ENCODE measurements at regions not wholly inside any gene's neighbourhood (a gene's known extent, or its start where the extent isn't known, plus 50 kb on each side); places are given as distances from the start of the nearest gene placed in this dataset.
A peak's percentile ranks its signal among the peaks of the same experiment; 100 is the strongest.

DNA sequence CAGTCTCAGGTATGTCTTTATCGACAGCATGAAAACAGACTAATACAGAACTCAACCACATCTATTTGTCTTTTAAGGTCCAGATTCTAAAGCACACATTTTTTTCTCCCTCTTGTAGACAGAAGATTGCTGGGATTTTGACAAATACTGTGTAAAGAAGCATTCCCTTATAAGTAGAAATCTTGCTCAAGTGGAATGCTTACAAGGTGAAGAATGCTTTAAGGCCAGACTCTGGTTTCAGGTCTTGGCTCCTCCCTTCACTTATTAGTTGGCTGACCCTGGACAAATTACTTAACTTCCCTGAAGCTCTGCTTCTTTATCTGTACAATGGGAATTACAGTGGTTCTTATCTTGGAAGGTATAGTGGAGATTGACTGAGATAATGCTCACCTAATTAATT, 242.3 kb upstream of the IRX5 start:
- Histone ChIP-seq H3K27ac (ENCODE audit: low read depth, low read length) (no peak overlapping the region), H3K36me3 (ENCODE audit: control insufficient read depth, insufficient read depth, low read length) (no peaks in the 10 kb centered on the region), H3K27me3 (ENCODE audit: control insufficient read depth, insufficient read depth, low read length) (peaks cover 17% of the 10 kb centered on the region), H3K9me3 (ENCODE audit: control insufficient read depth, insufficient read depth, low read length) (no peaks in the 10 kb centered on the region), H3K4me1 (ENCODE audit: control insufficient read depth, insufficient read depth, low read length) (peaks cover 15% of the 10 kb centered on the region), H3K9ac (ENCODE audit: low read depth, low read length) (no peak overlapping the region), H3K4me3 (ENCODE audit: low read depth, low read length) (no peak overlapping the region)

DNA sequence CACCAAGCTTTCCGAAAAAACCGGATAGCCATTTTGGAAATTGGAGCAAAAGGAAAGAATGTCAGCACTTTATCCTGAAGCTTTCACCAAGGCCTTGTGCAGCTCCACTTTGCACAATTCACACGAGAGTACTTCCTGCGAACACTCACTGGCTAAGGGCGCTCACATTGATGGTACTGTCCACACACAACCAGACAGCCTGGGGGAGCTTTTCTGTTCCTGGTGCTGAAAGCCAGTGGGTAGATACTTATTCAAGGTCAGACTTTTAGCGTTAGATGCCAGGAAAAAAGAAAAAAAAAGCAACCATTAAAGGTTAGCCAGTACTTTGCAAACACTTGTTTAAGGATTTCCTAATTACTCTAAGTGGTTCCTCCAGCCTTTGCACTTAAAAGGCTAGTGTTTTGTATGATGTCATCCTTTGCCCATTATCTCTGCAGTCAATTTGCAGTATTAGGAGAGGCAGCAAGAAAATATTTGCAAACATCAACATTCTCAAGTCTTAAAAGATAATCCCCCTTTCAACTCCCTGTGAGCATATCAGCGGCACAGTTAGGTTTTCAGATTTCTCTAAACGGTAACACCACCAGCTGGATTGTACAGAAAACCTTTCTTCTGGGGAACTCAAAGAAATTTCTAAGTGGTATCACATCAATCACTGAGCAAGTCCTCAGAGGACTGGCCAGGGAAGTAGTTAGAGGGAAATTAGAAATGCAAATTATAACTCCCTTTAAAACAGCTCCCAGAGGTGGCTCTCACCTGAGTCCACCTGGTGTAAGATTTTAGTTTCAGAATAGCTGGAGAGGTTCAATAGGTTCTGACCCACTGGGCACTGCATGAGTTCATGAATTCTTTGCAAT, 243.4 kb upstream of the IRX5 start:
- H3K9me3 ChIP-seq (ENCODE audit: control insufficient read depth, insufficient read depth, low read length), result no peaks in the 10 kb centered on the region
- no peak overlapping the region for H3K27ac ChIP-seq (ENCODE audit: low read depth, low read length)
- H3K27me3 ChIP-seq (ENCODE audit: control insufficient read depth, insufficient read depth, low read length), result peaks cover 23% of the 10 kb centered on the region
- H3K4me1 ChIP-seq (ENCODE audit: control insufficient read depth, insufficient read depth, low read length), result peaks cover 15% of the 10 kb centered on the region
- no peak overlapping the region for H3K9ac ChIP-seq (ENCODE audit: low read depth, low read length)
- H3K4me3 ChIP-seq (ENCODE audit: low read depth, low read length), result no peak overlapping the region
- no peaks in the 10 kb centered on the region for H3K36me3 ChIP-seq (ENCODE audit: control insufficient read depth, insufficient read depth, low read length)

DNA sequence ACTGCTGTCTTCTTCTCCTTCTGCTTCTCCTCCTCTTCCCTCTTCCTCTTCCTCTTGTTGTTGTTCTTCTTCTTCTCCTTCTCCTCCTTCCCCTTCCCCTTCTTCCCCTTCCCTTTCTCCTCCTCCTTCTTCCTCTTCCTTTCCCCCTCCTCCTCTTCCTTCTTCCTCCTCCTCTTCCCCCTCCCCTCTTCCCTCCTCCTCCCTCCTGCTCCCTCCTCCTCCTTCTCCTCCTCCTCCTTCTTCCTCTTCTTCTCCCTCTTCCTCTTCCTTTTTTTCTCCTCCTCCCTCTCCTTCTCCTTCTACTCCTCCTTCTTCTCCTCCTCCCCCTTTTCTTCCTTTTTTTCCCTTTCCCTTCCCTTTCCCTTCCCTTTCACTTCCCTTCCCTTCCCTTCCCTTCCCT, 245.0 kb upstream of the IRX5 start:
- Histone ChIP-seq H3K9ac (ENCODE audit: low read depth, low read length) (no peak overlapping the region), H3K9me3 (ENCODE audit: control insufficient read depth, insufficient read depth, low read length) (no peaks in the 10 kb centered on the region), H3K4me3 (ENCODE audit: low read depth, low read length) (no peak overlapping the region), H3K4me1 (ENCODE audit: control insufficient read depth, insufficient read depth, low read length) (peaks cover 14% of the 10 kb centered on the region), H3K36me3 (ENCODE audit: control insufficient read depth, insufficient read depth, low read length) (no peaks in the 10 kb centered on the region), H3K27me3 (ENCODE audit: control insufficient read depth, insufficient read depth, low read length) (peaks cover 23% of the 10 kb centered on the region), H3K27ac (ENCODE audit: low read depth, low read length) (no peak overlapping the region)

DNA sequence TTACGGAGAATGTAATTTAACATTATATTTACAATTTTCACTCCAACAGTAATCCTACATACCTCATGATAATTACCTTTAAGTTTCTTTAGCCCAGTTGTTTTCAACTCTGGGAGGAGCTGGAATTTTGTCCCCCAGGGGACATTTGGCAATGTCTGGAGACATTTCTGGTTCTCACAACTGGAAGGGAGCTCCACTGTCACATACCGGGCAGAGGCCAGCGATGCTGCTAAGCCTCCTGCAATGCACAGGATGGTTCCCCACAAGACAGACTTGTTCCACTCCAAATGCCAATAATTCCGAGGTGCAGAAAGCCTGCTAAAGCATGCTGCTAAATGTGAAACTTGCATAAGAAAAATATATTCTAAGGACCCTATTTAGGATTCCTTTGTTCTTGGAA, 251.1 kb upstream of the IRX5 start:
- Histone ChIP-seq H3K9me3 (ENCODE audit: control insufficient read depth, insufficient read depth, low read length) (no peaks in the 10 kb centered on the region), H3K27ac (ENCODE audit: low read depth, low read length) (no peak overlapping the region), H3K9ac (ENCODE audit: low read depth, low read length) (no peak overlapping the region), H3K4me1 (ENCODE audit: control insufficient read depth, insufficient read depth, low read length) (no peaks in the 10 kb centered on the region; the same call in 1 of the 2 replicates), H3K27me3 (ENCODE audit: control insufficient read depth, insufficient read depth, low read length) (peaks cover 13% of the 10 kb centered on the region), H3K36me3 (ENCODE audit: control insufficient read depth, insufficient read depth, low read length) (no peaks in the 10 kb centered on the region), H3K4me3 (ENCODE audit: low read depth, low read length) (no peak overlapping the region)

DNA sequence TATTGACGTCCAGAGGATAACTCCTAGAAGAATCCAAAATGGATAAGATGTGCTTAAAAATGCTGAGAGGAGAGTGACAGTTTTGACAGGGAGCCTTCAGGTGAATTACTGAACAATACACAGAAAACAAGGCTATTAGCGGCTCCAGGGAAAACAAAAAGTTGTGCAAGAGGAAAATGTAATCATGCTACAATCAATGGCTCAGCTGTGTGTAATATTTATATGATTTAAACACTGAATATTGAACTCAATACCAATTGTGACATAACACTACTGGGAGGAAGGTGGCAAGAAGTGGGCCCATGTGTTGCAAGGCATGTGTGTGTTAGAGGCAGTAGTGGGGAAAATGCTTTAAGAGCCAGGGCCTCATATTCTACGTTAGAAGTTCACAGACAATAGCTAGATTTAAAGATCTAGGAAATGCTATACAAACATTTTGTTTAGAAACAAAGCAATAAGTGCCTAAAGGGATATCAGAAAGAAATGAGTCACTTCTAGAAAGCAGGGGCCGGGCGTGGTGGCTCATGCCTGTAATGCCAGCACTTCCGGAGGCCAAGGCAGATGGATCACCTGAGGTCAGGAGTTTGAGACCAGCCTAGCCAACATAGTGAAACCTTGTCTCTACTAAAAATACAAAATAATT, 253.2 kb upstream of the IRX5 start:
- Histone ChIP-seq H3K9ac (ENCODE audit: low read depth, low read length) (no peak overlapping the region), H3K27me3 (ENCODE audit: control insufficient read depth, insufficient read depth, low read length) (peaks cover under 1% of the 10 kb centered on the region; the same call in 1 of the 2 replicates), H3K4me3 (ENCODE audit: low read depth, low read length) (no peak overlapping the region), H3K36me3 (ENCODE audit: control insufficient read depth, insufficient read depth, low read length) (no peaks in the 10 kb centered on the region), H3K27ac (ENCODE audit: low read depth, low read length) (no peak overlapping the region), H3K4me1 (ENCODE audit: control insufficient read depth, insufficient read depth, low read length) (no peaks in the 10 kb centered on the region; the same call in 1 of the 2 replicates), H3K9me3 (ENCODE audit: control insufficient read depth, insufficient read depth, low read length) (no peaks in the 10 kb centered on the region)

DNA sequence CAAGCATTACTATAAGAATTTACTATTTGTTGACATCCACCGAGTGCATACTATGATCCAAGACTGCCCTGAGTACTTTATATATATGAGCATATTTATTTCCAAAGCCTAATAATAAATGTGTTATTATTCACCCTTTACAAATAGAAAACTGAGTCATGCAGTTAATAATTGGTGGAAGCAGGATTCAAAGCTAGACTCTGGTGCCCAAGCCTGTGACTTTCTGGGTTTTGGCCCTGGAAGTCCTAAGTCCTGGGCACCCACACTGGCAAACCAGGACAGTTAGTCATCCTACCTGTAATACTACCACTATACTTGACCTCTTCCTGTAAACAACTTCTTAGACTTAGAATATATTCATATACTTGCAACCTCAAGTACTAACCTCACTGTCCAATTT, 257.4 kb upstream of the IRX5 start:
- Histone ChIP-seq H3K4me3 (ENCODE audit: low read depth, low read length) (no peak overlapping the region), H3K27ac (ENCODE audit: low read depth, low read length) (no peak overlapping the region), H3K9me3 (ENCODE audit: control insufficient read depth, insufficient read depth, low read length) (no peaks in the 10 kb centered on the region), H3K36me3 (ENCODE audit: control insufficient read depth, insufficient read depth, low read length) (no peaks in the 10 kb centered on the region), H3K27me3 (ENCODE audit: control insufficient read depth, insufficient read depth, low read length) (no peaks in the 10 kb centered on the region), H3K9ac (ENCODE audit: low read depth, low read length) (no peak overlapping the region), H3K4me1 (ENCODE audit: control insufficient read depth, insufficient read depth, low read length) (no peaks in the 10 kb centered on the region; the same call in 1 of the 2 replicates)

DNA sequence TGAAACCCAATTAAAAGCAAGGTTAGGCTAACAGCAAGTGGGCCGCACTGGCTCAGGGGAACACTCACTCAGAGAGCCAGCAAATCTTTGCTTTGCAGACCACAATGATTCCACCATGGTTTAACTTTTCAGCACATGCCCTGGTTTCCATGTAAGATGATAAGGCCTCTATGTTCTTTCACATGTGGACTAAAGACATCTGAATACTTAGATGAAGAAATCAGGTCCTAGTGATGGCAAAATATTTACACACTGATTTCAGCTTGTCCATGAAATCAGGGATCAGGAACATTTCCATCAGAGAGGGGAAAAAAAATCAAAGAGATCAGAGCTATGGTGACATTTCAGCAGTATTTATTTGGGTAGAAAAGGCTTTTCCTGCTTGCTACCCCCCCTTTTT, 258.2 kb upstream of the IRX5 start:
- H3K9me3 ChIP-seq (ENCODE audit: control insufficient read depth, insufficient read depth, low read length), result no peaks in the 10 kb centered on the region
- no peak overlapping the region for H3K4me3 ChIP-seq (ENCODE audit: low read depth, low read length)
- H3K4me1 ChIP-seq (ENCODE audit: control insufficient read depth, insufficient read depth, low read length), result no peaks in the 10 kb centered on the region
- no peak overlapping the region for H3K9ac ChIP-seq (ENCODE audit: low read depth, low read length)
- no peaks in the 10 kb centered on the region for H3K27me3 ChIP-seq (ENCODE audit: control insufficient read depth, insufficient read depth, low read length)
- H3K27ac ChIP-seq (ENCODE audit: low read depth, low read length), result no peak overlapping the region
- no peaks in the 10 kb centered on the region for H3K36me3 ChIP-seq (ENCODE audit: control insufficient read depth, insufficient read depth, low read length)

DNA sequence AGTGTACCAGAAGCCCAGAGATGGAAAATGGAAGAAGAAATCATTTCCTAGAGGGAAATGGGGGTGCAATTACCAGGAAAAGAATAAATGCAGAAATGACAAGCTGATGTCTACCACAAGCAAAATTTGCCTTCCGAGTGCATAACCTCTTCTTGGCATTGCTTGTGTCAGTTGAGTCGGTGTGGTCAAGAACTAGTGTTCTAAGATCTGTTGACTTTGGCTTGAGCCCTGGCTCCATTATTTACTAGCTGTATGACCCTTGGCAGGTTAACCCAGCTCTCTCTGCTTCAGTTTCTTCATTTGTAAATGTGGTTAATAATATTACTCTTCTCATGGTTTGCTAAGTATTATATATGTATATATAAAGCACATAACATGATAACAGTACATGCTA, 273.0 kb upstream of the IRX5 start:
- H3K36me3 ChIP-seq (ENCODE audit: control insufficient read depth, insufficient read depth, low read length), result no peaks in the 10 kb centered on the region
- H3K4me1 ChIP-seq (ENCODE audit: control insufficient read depth, insufficient read depth, low read length), result peaks cover 42% of the 10 kb centered on the region
- no peak overlapping the region for H3K27ac ChIP-seq (ENCODE audit: low read depth, low read length)
- H3K27me3 ChIP-seq (ENCODE audit: control insufficient read depth, insufficient read depth, low read length), result peaks cover 36% of the 10 kb centered on the region
- no peak overlapping the region for H3K9ac ChIP-seq (ENCODE audit: low read depth, low read length)
- H3K9me3 ChIP-seq (ENCODE audit: control insufficient read depth, insufficient read depth, low read length), result no peaks in the 10 kb centered on the region
- no peak overlapping the region for H3K4me3 ChIP-seq (ENCODE audit: low read depth, low read length)

DNA sequence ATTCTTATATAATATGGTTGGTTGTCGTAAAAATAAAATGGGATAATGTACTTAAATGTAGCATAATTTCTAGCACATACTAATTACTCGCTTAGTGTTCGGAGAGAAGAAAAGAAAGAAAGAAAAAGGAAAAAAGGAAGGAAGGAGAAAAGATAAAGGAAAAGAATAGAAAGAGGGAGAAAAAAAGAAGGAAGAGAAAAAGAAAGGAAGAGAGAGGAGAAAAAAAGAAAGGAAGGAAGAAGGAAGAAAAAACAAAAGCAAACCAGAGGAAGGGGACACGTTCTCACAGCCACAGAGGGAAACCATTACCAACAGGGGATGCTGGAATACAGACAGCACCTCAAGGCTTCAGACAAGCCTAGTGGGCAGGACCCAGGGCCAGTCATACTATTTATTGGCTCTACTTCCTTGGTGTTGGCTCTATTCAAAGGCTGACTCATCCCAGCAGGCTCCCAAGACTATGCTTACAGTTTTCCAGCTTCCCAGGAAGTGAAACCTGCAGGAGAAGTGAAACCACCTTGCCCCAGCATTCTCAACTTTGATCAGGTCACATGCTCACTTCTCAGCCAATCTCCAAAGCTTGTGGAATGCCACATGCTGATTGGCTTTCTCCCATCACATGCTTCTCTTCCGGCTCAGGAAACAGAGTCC, 273.5 kb upstream of the IRX5 start:
- H3K9me3 ChIP-seq (ENCODE audit: control insufficient read depth, insufficient read depth, low read length), result no peaks in the 10 kb centered on the region
- no peak overlapping the region for H3K9ac ChIP-seq (ENCODE audit: low read depth, low read length)
- no peaks in the 10 kb centered on the region for H3K36me3 ChIP-seq (ENCODE audit: control insufficient read depth, insufficient read depth, low read length)
- peaks cover 47% of the 10 kb centered on the region for H3K4me1 ChIP-seq (ENCODE audit: control insufficient read depth, insufficient read depth, low read length)
- H3K27me3 ChIP-seq (ENCODE audit: control insufficient read depth, insufficient read depth, low read length), result peaks cover 41% of the 10 kb centered on the region
- no peak overlapping the region for H3K4me3 ChIP-seq (ENCODE audit: low read depth, low read length)
- no peak overlapping the region for H3K27ac ChIP-seq (ENCODE audit: low read depth, low read length)

DNA sequence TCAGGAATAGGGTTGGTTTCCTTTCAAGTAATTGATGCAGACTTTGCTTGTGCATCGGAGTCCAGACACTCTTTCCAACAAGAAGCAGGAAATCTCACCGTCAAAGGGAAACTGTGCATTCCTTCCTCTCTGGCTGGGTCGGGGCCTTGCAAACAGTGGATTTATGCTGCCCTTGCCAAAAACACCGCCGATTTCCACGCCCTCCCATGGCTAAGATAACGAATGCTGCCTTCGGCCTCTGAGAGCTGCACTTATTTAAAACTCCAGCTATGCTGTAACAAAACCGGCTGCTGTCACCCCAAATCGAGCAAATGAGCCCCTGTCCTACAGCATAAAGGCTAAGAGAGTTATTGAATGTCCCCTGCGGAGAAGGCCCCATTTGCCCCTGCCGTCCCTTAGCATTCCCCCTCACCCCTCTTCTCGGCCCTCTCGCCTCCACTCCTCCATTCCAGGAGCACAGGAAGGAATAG, 275.5 kb upstream of the IRX5 start:
- Histone ChIP-seq H3K36me3 (ENCODE audit: control insufficient read depth, insufficient read depth, low read length) (no peaks in the 10 kb centered on the region), H3K4me3 (ENCODE audit: low read depth, low read length) (peak overlapping the region; percentile 2), H3K27me3 (ENCODE audit: control insufficient read depth, insufficient read depth, low read length) (peaks cover 49% of the 10 kb centered on the region)

DNA sequence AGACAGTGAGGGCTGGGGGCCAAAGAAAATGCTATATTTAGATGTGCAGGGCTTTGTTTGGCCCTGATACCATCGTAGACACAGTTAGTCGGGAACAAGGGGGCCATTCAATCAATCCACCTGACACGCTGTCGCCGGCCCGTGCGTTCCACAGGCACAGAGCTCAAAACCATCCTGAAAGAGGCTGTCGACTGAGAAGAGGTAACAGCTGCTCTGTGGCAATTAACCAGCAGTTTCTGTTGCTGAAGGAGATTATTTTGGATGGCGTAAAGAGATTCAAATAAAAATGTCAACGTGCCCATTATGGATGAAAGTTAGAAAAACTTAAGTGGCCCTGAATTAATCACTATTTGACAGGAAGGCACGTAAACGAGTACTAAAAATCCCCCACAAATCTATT, 276.2 kb upstream of the IRX5 start:
- no peaks in the 10 kb centered on the region for H3K9me3 ChIP-seq (ENCODE audit: control insufficient read depth, insufficient read depth, low read length)
- H3K4me3 ChIP-seq (ENCODE audit: low read depth, low read length), result no peak overlapping the region
- H3K27me3 ChIP-seq (ENCODE audit: control insufficient read depth, insufficient read depth, low read length), result peaks cover 56% of the 10 kb centered on the region
- no peaks in the 10 kb centered on the region for H3K36me3 ChIP-seq (ENCODE audit: control insufficient read depth, insufficient read depth, low read length)
- H3K4me1 ChIP-seq (ENCODE audit: control insufficient read depth, insufficient read depth, low read length), result peaks cover 70% of the 10 kb centered on the region
- no peak overlapping the region for H3K9ac ChIP-seq (ENCODE audit: low read depth, low read length)
- H3K27ac ChIP-seq (ENCODE audit: low read depth, low read length), result no peak overlapping the region

More for the DNA sequence above, 275.5 kb upstream of the IRX5 start:
- Histone ChIP-seq H3K9me3 (ENCODE audit: control insufficient read depth, insufficient read depth, low read length) (no peaks in the 10 kb centered on the region), H3K27ac (ENCODE audit: low read depth, low read length) (no peak overlapping the region), H3K9ac (ENCODE audit: low read depth, low read length) (no peak overlapping the region), H3K4me1 (ENCODE audit: control insufficient read depth, insufficient read depth, low read length) (peaks cover 65% of the 10 kb centered on the region)

Data from HUES48 (cell line).